HG02571 (cell line): ENCODE measurements at regions not wholly inside any gene's neighbourhood (a gene's known extent, or its start where the extent isn't known, plus 50 kb on each side); places are given as distances from the start of the nearest gene placed in this dataset.
A peak's percentile ranks its signal among the peaks of the same experiment; 100 is the strongest.

Experiments used
- ATAC-seq: cut with Tn5 transposase; IDR thresholded peaks from one replicate; pipeline ENCODE4 v1.9.1; 2021; ENCODE audit warnings: mild to moderate bottlenecking, moderate library complexity; ENCODE audit not compliant: unreplicated experiment

DNA sequence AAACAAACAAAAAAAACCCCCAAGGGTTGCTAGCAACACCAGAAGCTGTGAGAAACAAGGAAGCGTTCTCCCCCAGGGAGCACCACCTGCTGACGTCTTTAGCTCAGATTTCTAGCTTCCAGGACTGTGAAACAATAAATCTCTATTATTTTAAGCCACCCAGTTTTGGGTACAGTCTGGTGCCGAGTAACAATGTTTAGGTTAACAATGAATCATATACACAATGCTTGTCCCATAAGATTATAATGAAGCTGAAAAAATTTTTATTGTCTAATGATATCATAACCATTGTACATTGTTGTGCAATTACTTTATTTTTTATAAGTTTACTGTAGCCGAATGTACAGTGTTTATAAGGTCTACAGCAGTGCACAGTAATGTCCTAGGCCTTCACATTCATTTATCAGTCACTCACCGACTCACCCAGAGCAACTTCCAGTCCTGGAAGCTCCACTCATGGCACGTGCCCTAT, 72.1 kb upstream of the CAB39 start:
- ATAC-seq: no peak

GRCh38 chr2:230642966-230643365, 69.7 kb upstream of the CAB39 start:
- ATAC-seq: no peak

GRCh38 chr2:230643576-230644291, 68.9 kb upstream of the CAB39 start:
- peak; percentile 56 for ATAC-seq

- ATAC-seq: no peak
Measured at GRCh38 chr2:230644356-230644935, 68.2 kb upstream of the CAB39 start.

DNA sequence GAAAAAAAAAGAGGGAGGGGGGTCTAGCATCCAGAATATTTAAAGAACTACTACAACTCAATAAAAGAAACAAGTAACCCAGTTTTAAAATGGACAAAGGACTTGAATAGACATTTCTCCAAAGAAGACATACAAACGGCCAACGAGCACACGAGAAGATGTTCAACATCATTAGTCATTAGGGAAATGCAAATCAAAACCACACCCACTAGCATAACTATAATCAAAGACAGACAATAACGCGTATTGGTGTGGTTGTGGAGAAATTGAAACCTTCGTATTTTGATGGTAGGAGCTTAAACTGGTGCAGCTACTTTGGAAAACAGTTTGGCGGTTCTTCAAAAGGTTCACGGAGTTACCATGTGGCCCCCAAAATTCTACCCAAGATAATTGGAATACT, 64.3 kb upstream of the CAB39 start:
- no peak for ATAC-seq

DNA sequence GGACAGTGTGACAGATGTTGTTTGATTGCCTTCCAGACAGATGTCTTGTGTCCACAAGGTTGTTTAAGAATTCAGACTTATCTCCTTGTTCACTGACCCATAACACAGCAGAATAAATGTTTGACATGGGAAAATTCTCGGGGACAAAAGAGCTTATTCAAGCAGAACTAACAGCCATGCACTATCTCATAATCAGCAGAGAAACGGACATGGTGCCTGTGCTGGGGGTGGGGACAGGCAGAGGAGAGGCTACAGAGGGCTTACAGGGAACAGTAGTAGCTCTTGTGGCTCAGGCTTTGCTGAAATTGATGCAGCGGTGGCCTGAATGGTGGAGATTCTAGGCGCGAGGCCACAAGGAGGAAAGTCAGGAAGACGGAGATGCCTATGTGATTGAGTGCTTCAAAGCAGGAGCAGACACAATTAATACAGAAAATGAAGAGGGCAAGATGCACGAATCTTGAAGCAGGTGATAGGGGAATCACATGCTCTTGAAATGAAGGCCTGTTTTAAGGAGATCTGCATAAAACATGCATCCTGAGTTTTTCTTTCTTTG, 62.0 kb upstream of the CAB39 start:
- ATAC-seq: no peak

- no peak for ATAC-seq
Measured at GRCh38 chr2:230654057-230654456, 58.6 kb upstream of the CAB39 start.

DNA sequence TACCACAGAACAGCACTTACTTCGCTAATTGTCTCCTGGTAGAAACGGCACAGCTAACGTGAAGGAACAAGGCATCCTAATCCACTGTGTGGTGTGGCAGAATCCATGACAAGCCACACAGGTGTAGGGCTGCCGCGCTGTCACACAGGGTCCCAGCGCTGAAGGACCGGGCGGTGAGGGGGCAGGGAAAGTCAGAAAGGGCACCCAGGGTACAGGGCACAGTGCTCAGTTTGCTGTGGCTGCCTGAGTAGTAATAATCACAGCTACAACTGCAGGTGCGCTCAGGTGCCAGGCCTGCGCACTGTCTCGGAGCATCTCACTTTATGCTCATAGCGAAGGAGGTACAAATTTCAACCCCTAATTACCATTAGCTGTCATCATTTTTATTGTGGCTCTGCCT, 55.2 kb upstream of the CAB39 start:
- ATAC-seq: no peak

GRCh38 chr2:230657906-230658305, 54.7 kb upstream of the CAB39 start:
- no peak for ATAC-seq

DNA sequence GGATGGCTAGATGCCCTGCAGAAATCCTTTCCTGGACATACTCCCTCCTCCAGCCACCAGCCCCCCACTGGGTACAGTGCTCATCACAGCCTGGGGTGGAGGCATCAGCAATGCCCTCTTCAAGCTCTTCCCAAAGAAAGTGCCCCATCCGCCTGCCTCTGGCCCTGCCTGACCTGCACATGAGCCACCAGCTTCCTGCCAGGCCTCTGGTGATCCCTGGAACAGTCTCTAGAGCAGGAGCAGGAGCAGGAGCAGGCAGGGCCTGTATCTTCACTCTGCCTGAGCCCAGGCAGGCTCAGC, 54.1 kb upstream of the CAB39 start:
- no peak for ATAC-seq

DNA sequence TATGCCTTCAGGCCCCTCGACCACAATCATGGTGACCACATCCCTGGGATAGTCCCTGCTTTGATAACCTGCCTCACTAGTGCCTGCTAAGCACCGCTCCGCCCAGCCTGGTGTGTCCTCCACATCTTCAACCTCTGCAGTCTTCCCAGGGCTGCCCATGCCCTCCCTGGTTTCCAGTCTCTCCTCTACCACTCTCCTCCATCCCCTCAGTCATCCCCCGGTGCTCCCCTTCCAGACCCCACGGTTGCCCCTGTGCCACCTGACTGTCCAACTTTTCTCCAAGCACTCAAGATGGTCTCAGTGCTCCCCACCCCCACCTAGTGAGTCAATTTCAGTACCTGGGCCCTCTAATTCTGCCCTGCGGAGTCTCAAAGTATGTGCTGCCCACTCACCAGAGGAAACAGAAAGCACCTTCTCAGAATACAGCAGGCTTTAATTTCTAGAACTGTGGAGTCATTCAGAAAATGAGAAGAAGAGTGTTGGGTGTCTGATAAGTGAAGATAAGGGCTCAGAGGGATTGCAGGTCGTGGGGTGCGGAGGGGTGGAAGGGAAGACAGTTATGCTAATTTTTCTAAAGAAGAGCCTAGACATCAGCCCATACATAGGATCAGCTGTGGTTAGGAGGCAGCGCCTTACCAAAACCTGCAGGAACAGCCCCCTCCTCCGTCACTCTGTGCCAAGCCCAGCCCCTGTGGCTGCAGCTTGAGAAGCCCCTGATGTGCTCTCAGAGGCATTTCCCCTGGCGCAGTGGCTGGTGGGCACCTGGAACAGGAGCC, 53.6 kb upstream of the CAB39 start:
- peak; percentile 45 for ATAC-seq

- ATAC-seq: no peak
Measured at GRCh38 chr2:230660294-230661060, 52.2 kb upstream of the CAB39 start.

GRCh38 chr2:230661072-230661957, 51.3 kb upstream of the CAB39 start:
- no peak for ATAC-seq
